NCI-H2196 (cell line): ENCODE measurements at regions not wholly inside any gene's neighbourhood (a gene's known extent, or its start where the extent isn't known, plus 50 kb on each side); places are given as distances from the start of the nearest gene placed in this dataset.
"Not testable (repeated sequence)": the region's sequence is repeated elsewhere in the genome, so short reads cannot be mapped to it uniquely, and the experiment has no call there.

ENCODE experiments used
- DNase-seq: peaks from one replicate; lab custom pipeline; 2025; ENCODE audit not compliant: unreplicated experiment; lab: John Stamatoyannopoulos, UW

- DNase-seq: not testable (repeated sequence)
These were observed 160.0 kb downstream of the DEFB131A start for GRCh38 chr4:9604031-9604892.

GRCh38 chr4:9604893-9605190 is 160.6 kb downstream of the DEFB131A start:
- not testable (repeated sequence) for DNase-seq

- no peak for DNase-seq
These were observed 164.1 kb downstream of the DEFB131A start for GRCh38 chr4:9608300-9608699.

- DNase-seq: not testable (repeated sequence)
These were observed 166.1 kb downstream of the DEFB131A start for GRCh38 chr4:9610321-9610720.

- no peak for DNase-seq
These were observed 166.9 kb downstream of the DEFB131A start for GRCh38 chr4:9611101-9611500.

- DNase-seq: not testable (repeated sequence)
These were observed 145.0 kb upstream of the DRD5 start for GRCh38 chr4:9636411-9636810.

- DNase-seq: not testable (repeated sequence)
These were observed 121.8 kb upstream of the DRD5 start for GRCh38 chr4:9659678-9660077.

GRCh38 chr4:9660955-9661354 is 120.5 kb upstream of the DRD5 start:
- not testable (repeated sequence) for DNase-seq

GRCh38 chr4:9670725-9671124 is 110.7 kb upstream of the DRD5 start:
- peak; percentile 54 for DNase-seq

- not testable (repeated sequence) for DNase-seq
These were observed 104.1 kb upstream of the DRD5 start for GRCh38 chr4:9677357-9677756.

- DNase-seq: no peak
These were observed 101.5 kb upstream of the DRD5 start for GRCh38 chr4:9679704-9680478.

GRCh38 chr4:9683174-9683573 is 98.3 kb upstream of the DRD5 start:
- not testable (repeated sequence) for DNase-seq

GRCh38 chr4:9685016-9685415 is 96.4 kb upstream of the DRD5 start:
- DNase-seq: not testable (repeated sequence)

GRCh38 chr4:9685692-9686091 is 95.7 kb upstream of the DRD5 start:
- no peak for DNase-seq

- not testable (repeated sequence) for DNase-seq
These were observed 90.7 kb upstream of the DRD5 start for GRCh38 chr4:9690636-9691237.

- peak; percentile 94 for DNase-seq
These were observed 90.0 kb upstream of the DRD5 start for GRCh38 chr4:9691238-9692065.

- DNase-seq: not testable (repeated sequence)
These were observed 88.5 kb upstream of the DRD5 start for GRCh38 chr4:9692791-9693491.

- not testable (repeated sequence) for DNase-seq
These were observed 87.0 kb upstream of the DRD5 start for GRCh38 chr4:9694403-9694802.

GRCh38 chr4:9695994-9696393 is 85.4 kb upstream of the DRD5 start:
- DNase-seq: not testable (repeated sequence)

GRCh38 chr4:9696561-9696960 is 84.9 kb upstream of the DRD5 start:
- DNase-seq: not testable (repeated sequence)
